ENCODE measurements at regions not wholly inside any gene's neighbourhood (a gene's known extent, or its start where the extent isn't known, plus 50 kb on each side); places are given as distances from the start of the nearest gene placed in this dataset.

DNA sequence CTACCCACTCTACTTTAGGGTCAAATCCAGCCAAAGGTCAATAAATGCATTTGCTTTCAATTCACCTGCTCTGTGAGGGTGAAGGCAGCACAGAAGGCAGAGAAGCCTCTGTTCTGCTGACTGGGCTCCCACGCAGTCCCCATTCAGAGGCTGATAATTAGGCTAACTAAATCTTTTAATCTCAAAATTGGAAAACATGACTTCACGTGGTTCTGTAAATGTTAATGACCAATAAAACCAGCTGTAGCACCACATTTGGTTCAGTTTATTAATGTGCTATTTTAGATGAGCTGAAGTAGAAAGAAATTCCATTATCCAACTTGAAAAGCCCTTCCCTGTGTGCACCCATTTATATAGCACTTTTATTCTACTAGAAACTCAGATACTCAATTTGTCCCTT, 310.6 kb downstream of the C1D start:
- TF ChIP-seq, protein P1, sequence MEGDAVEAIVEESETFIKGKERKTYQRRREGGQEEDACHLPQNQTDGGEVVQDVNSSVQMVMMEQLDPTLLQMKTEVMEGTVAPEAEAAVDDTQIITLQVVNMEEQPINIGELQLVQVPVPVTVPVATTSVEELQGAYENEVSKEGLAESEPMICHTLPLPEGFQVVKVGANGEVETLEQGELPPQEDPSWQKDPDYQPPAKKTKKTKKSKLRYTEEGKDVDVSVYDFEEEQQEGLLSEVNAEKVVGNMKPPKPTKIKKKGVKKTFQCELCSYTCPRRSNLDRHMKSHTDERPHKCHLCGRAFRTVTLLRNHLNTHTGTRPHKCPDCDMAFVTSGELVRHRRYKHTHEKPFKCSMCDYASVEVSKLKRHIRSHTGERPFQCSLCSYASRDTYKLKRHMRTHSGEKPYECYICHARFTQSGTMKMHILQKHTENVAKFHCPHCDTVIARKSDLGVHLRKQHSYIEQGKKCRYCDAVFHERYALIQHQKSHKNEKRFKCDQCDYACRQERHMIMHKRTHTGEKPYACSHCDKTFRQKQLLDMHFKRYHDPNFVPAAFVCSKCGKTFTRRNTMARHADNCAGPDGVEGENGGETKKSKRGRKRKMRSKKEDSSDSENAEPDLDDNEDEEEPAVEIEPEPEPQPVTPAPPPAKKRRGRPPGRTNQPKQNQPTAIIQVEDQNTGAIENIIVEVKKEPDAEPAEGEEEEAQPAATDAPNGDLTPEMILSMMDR (IDR thresholded peaks at IDR 0.05): no peak
- TF ChIP-seq POLR2A (IDR thresholded peaks at IDR 0.05): no peak

All from transverse colon (tissue), 3 donors.